A673 (cell line): ENCODE measurements at regions not wholly inside any gene's neighbourhood (a gene's known extent, or its start where the extent isn't known, plus 50 kb on each side); places are given as distances from the start of the nearest gene placed in this dataset.

Experiments used
- CTCF ChIP-seq: fragments of 300-800, 200-600 bp; sonication (generic); conservative IDR thresholded peaks from 2 replicates; pipeline ENCODE4 v1.5.1; 2017; ENCODE audit warnings: low read depth, mild to moderate bottlenecking, antibody characterized with exemption, low read length, moderate library complexity, mixed read lengths
- EZH2 ChIP-seq: fragments of 200-600 bp; sonication (generic); IDR thresholded peaks from 2 replicates; pipeline ENCODE4 v1.6.1; 2017; ENCODE audit warnings: borderline replicate concordance, low read depth, mild to moderate bottlenecking, mixed read lengths, antibody characterized with exemption, low read length; ENCODE audit not compliant: poor library complexity, severe bottlenecking

GRCh38 chr9:105932276-105932675 is 237.9 kb downstream of the TMEM38B start:
- TF ChIP-seq CTCF (no peak), EZH2 (no peak)
